RCC 7860 (cell line): ENCODE measurements at regions not wholly inside any gene's neighbourhood (a gene's known extent, or its start where the extent isn't known, plus 50 kb on each side); places are given as distances from the start of the nearest gene placed in this dataset.
"Not testable (repeated sequence)": the region's sequence is repeated elsewhere in the genome, so short reads cannot be mapped to it uniquely, and the experiment has no call there.

Experiments
- DNase-seq: peaks from one replicate; pipeline ENCODE4 v3.0.0-alpha.2; 2015; ENCODE audit warnings: low spot score
- FAIRE-seq: peaks from 2 replicates; lab custom pipeline; 2012; peaks lifted over from hg19 to GRCh38; lab: Jason Lieb, UNC

- DNase-seq (no peak), FAIRE-seq (no peak)
These were observed 654.9 kb upstream of the TBL1XR1 start for GRCh38 chr3:177852001-177852807.

GRCh38 chr3:177855021-177855420 is 657.7 kb upstream of the TBL1XR1 start:
- DNase-seq (no peak), FAIRE-seq (no peak)

DNA sequence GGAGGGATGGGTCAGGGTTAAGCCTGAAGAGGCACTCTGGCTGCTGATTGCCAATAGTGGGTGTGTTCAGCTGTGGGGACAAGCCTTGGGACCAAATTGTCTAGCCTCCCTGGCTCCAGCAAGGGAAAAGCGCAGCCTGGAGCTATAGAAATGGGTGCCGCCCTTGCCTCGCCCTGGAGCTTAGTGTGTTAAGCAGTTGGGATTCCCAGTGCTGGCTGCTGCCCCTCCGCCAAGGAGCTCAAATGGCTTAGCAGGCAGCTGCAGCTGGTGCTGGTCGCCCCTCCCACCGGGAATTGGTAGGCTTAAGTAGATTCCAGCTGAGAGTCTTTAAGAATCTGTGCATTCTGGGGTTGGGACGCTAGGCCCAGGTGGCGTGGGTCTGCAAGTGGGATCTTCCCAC is 662.9 kb upstream of the TBL1XR1 start:
- no peak for FAIRE-seq
- no peak for DNase-seq

DNA sequence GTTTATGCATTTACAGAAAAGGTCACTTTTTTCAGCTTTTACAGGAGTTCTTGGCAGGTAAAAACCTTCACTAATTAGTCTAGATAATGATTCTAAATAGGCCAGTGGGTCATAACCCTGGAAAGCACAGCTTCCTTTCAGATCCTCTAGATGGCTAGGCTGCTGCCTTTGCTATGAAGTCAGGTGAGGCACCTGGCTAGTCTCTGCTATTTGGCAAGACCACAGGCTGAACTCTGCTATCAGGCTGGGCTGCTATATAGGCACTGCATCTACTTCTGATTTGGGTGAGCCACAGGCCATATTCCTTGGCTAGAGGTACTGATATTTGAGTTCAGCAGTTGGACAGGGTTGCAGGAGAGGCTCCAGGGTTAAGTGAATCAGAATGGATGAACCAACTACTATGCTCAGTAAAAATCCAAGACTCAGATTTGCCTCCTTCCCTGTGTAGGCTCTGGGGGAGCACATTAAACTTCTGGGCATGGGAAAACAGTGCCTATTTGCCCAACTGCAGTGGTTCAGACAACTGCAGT is 665.7 kb upstream of the TBL1XR1 start:
- FAIRE-seq (no peak), DNase-seq (no peak)

DNA sequence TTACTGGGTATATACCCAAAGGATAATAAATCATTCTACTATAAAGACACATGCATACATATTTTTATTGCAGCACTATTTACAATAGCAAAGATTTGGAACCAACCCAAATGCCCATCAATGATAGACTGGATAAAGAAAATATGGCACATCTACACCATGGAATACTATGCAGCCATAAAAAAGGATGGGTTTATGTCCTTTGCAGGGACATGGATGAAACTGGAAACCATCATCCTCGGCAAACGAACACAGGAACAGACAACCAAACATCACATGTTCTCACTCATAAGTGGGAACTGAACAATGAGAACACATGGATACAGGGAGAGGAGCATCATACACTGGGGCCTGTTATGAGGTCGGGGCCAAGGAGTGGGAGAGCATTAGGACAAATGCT is 665.0 kb upstream of the KCNMB2 start:
- FAIRE-seq, DNase-seq: not testable (repeated sequence)

DNA sequence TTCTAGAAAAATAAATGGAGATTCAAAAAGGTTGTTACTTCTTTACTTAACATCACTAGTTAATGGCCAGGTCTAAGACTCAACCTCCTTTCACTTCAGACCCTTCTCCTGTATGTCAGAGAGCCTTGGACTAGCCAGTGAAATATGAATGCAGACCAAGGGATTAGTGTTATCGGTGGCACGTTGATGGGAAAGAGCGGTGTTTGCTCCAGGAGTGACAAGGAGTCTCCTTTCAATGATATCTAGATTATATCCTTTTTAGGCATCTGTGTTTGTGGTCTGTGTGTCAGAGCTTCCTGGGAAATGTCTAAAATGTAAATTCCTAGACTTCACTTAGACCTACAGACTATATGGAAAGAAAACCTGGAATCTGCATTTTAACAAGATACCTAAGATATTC is 658.0 kb upstream of the KCNMB2 start:
- DNase-seq (no peak), FAIRE-seq (no peak)

GRCh38 chr3:177878957-177879356 is 657.3 kb upstream of the KCNMB2 start:
- FAIRE-seq, result no peak
- DNase-seq, result no peak

DNA sequence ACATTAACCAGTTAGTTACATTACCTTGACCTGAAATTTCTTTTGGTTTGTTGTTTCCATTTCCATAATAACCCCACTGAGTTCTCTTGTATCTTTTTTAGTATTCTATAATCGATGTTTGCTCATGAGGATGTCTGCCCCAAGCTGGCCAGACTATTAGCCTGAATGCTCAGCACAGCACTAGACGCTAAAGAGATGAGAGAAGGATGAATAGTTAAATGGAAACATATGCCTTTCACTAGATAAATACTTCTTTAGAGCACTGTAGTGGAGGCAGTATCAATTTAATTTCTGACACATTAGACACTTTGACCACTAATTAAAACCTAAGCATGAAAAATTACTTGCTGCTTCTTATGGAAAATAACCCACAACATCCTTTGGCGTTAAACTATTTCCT is 654.9 kb upstream of the KCNMB2 start:
- FAIRE-seq (no peak), DNase-seq (no peak)

- DNase-seq (no peak), FAIRE-seq (no peak)
These were observed 654.0 kb upstream of the KCNMB2 start for GRCh38 chr3:177882124-177882648.

DNA sequence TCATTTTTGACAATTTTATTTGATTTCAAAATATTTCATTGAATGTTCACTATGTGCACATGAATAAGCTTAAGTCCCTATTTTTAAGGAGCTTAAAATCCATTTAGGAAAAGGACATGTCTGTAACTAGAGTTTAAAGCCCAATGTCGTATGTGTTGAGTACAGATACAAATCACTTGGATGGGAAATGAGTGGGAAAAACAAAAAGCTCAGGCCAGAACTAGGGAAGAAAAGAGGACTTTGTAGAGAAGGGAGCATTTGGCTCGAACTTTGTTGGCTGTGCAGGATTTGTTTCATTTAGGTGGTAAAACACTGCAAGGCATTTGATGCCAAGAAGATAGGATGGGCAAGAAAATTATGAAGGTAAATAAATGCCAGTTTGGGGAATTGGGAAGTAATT is 653.1 kb upstream of the KCNMB2 start:
- DNase-seq (no peak), FAIRE-seq (no peak)

DNA sequence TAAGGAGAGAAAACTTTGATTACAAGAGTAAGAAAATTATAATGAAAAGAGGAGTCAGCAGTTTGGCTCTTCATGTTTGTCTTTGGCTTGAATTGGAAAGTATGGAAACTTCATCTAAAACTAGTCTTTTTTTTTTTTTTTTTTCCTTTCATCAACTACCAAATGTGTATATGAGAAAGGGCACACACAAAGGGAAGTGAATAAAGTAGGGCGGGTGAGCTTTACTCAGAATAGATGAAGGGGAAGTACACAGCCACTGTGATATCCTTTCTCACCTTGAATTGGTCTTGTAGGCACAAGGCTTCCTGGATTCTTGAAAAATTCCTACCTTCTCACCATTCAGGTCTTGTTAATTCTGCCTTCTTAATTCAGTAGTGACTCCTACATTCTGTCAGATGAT is 652.3 kb upstream of the KCNMB2 start:
- FAIRE-seq, result no peak
- no peak for DNase-seq

GRCh38 chr3:177885063-177885462 is 651.2 kb upstream of the KCNMB2 start:
- DNase-seq (no peak), FAIRE-seq (no peak)

GRCh38 chr3:177886501-177886900 is 649.7 kb upstream of the KCNMB2 start:
- no peak for DNase-seq

DNA sequence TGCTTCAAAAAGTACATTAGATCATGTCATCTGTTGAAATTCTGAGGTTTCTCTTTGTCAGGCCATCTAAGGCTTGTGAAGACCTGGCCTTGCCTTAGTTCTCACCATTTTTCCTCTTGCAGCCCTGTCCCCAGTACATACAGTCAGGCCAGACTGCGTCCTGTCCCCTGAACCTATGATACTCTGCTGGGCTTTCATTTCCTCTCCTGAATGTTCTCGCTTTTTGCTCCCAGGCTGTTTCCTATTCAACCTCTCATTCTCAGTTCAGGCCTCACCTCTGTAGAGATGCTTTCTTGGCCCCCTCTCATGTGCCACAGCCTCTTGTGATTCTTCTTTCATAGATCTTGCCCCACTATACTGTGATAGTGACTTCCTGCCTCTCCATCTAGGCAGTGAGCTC is 648.8 kb upstream of the KCNMB2 start:
- no peak for FAIRE-seq
- DNase-seq, result no peak

More at GRCh38 chr3:177886501-177886900, 649.7 kb upstream of the KCNMB2 start:
- no peak for FAIRE-seq

DNA sequence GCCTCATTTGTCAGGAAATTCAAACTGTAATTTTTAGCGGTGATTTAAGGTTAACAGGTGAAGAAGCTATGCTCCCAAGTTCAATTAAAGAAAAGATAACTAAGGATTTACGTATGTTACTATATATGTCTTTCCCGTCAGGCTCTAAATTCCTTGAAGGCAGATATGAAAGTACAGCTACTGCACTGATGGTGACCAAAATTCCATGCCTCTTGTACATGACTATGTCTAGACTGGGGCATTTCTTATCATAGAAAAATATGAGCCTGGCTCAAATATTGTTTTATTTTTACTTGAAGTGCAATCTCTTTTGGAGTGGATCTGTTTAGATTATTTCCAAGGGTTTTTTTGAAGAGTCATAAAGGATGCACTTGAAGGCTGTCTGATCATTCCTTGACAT is 647.1 kb upstream of the KCNMB2 start:
- no peak for FAIRE-seq
- no peak for DNase-seq

DNA sequence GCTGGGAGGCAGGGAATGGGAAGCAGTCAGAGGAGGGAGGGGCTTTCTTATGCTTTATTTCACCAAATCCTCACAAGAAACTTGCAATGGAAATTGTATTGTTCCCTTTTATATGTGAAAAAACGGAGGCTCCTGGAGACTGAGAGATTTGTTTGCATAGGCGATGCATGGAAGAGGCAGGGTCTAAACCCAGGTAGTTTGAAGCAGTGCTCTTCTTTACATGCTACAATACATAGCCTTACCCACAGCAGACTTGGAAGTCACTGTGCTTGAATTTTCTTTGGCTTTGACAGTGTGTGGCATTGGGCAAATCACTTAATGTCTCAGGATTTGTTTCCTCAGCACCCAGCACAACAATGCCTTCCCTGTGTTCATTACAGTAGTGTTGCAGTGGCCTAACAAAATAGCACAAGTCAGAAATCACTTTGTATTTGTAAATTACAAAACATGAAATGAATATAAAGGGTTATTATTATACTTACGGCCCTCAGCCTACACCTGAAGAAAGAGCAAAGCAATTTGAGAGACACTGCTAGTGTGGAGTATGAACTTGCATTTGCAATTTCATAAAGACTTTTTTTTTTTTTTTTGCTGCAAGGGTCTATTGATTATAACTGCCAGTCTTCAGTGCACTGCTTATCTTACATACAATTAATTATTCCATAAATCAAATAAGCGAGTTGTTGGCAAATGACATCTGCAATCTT is 646.4 kb upstream of the KCNMB2 start:
- no peak for DNase-seq
- FAIRE-seq, result no peak

DNA sequence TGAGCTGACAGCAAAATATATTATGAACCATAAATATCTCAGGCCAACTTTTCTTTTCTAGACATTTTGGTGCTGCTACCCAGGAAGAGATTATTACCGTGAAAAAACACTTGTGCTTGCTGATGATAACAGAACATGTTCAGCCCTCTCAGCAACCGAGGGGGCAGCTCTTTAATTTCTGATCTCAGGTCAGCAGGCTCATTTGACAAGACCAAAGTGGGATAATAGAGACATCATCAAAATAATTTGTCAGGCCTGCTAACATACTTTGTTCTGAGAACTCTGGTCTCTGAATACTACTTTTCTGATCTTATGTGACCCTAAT is 645.9 kb upstream of the KCNMB2 start:
- DNase-seq (no peak), FAIRE-seq (no peak)

DNA sequence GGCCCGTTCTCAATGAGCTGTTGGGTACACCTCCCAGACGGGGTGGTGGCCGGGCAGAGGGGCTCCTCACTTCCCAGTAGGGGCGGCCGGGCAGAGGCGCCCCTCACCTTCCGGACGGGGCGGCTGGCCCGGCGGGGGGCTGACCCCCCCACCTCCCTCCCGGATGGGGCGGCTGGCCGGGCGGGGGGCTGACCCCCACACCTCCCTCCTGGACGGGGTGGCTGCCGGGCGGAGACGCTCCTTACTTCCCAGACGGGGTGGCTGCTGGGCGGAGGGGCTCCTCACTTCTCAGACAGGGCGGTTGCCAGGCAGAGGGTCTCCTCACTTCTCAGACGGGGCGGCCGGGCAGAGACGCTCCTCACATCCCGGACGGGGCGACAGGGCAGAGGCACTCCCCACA is 644.7 kb upstream of the KCNMB2 start:
- DNase-seq, FAIRE-seq: not testable (repeated sequence)

DNA sequence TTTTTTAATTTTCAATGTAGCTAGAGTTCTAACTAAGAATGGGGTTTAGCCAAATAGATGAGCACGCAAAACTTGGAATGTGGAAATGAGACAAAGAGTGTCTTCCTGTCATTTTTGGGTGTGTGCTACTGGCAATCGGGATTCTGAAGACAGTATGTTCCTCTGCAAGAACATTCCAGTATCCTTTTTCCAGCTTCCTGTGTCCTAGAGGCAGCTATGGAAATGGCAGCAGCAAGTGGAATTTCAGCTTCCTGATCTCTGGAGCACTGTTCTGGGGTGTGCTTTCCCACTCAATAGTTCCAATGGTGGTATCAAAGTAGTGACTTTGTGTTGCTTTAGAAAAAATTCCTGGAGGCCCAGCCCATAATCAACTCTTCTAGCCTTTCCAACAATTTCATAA is 642.9 kb upstream of the KCNMB2 start:
- FAIRE-seq, result no peak
- no peak for DNase-seq

DNA sequence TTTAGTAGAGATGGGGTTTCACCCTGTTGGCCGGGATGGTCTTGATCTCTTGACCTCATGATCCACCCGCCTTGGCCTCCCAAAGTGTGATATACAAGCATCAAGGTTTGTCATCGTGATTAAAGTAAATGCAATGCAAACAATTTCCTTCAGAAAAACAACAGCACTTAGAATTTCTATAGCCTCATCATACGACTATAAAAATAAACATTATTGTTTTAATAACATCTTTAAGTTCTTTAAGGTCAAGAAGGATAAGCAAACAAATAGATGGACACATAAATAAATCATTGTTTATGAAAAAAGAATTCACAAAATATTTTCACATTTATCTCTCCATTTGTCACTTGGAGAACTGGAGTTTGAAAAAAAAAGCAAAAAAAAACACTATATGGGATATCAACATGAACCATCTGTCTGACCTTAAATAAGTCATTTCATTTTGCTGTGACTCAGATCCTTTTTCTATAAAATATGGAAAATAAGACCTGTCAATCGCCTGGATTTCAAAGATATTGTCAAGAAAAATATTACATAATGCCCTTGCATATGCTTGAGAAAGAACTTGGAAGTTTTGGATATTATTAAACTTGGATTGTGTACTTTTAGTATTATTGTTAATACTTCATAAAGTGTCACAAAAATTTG is 642.0 kb upstream of the KCNMB2 start:
- DNase-seq (no peak), FAIRE-seq (no peak)

- FAIRE-seq (no peak), DNase-seq (no peak)
These were observed 638.1 kb upstream of the KCNMB2 start for GRCh38 chr3:177898185-177898584.
